GM12875 (cell line): ENCODE measurements at regions not wholly inside any gene's neighbourhood (a gene's known extent, or its start where the extent isn't known, plus 50 kb on each side); places are given as distances from the start of the nearest gene placed in this dataset.
A peak's percentile ranks its signal among the peaks of the same experiment; 100 is the strongest.

ENCODE experiments used
- H3K4me3 ChIP-seq: one replicate; pipeline ENCODE4 v1.5.1; 2011; ENCODE audit warnings: low read depth, low read length, control low read depth
- TF ChIP-seq, protein P1 (sequence below): IDR thresholded peaks from 2 replicates; pipeline ENCODE4 v1.5.1; 2011; ENCODE audit warnings: low read depth, mild to moderate bottlenecking, control low read depth, inconsistent platforms, low read length, moderate library complexity, borderline replicate concordance; ENCODE audit not compliant: insufficient read depth

DNA sequence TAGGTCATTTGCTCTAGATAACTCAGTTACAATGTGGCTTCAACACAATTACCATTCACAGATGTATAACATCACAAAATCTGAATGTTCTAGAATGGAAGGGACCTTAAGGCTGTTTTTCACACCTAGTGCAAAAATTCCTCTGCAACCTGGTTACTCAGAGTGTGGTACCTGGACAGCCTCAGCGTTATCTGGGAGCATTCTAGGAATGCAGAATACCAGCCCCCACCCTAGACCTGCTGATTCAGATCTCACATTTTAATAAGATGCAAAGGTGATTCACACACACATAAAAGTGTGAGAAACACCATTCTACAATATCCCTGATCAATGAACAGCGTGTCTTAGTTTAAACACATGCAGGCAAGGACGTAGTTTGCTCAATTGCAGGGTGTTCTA is 233.1 kb downstream of the TDRD15 start:
- TF ChIP-seq, protein P1, sequence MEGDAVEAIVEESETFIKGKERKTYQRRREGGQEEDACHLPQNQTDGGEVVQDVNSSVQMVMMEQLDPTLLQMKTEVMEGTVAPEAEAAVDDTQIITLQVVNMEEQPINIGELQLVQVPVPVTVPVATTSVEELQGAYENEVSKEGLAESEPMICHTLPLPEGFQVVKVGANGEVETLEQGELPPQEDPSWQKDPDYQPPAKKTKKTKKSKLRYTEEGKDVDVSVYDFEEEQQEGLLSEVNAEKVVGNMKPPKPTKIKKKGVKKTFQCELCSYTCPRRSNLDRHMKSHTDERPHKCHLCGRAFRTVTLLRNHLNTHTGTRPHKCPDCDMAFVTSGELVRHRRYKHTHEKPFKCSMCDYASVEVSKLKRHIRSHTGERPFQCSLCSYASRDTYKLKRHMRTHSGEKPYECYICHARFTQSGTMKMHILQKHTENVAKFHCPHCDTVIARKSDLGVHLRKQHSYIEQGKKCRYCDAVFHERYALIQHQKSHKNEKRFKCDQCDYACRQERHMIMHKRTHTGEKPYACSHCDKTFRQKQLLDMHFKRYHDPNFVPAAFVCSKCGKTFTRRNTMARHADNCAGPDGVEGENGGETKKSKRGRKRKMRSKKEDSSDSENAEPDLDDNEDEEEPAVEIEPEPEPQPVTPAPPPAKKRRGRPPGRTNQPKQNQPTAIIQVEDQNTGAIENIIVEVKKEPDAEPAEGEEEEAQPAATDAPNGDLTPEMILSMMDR: no peak
- no peak overlapping the region for H3K4me3 ChIP-seq

DNA sequence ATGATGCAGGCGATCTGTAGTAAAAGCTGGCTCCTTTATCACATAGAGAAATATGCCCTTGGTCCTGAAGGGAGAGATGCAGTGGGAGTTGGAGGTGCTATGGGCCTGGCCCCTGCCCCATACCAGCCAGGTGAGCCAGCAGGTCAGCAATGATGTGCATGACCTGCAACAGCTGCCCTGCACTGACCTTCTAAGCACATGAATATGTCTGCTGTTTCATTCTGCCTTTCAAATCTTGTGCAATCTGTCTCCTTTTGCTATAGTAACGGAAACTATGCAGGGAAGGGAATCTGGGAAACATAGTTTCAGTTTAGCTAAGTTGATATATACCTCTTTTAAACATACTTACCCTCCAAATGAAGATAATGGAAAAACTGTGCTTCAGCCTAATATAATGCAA is 235.2 kb downstream of the TDRD15 start:
- TF ChIP-seq, protein P1: no peak
- no peak overlapping the region for H3K4me3 ChIP-seq

DNA sequence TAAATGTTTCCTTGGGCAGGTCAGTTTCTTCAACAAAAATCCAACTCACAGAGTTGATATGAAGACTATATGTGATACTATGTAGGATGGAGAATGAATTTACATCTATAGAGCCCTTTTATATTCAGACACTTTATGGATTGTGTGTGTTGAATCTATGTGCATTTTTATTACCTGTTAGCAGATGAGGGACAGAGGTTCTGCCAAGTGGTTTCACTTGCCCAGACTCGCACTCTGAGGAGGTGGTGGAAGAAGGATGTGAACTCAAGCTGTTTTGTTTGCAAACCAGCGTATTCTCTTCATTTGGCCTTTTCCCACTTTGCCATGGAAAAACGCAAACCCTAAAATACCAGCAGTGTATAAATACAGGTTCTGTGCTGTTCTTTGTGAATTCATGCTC is 237.6 kb downstream of the TDRD15 start:
- no peak overlapping the region for H3K4me3 ChIP-seq
- TF ChIP-seq, protein P1: no peak

DNA sequence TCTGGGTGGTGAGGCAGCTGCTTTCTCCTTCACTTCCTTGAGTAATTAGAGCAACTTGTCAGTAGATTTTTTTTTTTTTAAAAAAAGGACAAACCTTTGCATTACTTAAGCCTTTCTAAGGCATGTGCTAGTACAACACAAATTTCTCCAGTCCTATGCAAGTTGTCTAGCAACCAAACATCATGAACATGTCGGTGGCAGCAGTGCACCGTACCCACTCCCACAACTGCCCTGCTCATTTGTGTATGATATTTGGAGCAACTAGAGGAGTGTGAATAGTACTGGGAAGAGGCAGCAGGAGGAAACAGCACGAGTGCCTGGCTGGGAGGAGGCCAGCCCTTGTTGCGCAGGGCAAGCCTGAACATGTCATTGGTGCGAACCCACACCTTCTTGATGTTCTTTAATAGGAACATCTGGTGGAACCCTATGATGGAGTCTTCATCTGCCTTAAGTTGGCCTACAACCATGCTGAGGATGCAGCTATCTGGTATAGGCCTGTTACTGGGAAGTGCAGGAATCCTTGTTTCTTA is 238.3 kb downstream of the TDRD15 start:
- H3K4me3 ChIP-seq: no peak overlapping the region
- TF ChIP-seq, protein P1: no peak

DNA sequence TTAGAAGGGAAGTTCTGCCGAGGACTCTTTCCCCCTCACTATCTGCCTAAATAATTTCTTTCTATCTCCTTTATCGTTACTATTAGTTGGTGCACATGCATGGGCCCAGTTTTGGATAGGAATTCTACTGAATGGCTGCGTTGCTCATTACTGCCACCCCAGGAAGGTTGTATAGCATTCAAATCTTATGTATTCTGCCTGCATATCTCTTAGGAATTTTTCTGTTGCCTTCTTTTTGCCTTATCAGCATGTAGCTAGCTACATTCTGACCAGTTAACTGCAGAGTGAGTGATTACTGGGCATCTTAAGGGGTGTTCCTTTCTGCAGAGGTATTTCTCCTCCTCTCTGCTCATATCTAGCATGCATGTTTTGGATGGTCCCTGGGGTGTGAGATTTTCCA is 239.6 kb downstream of the TDRD15 start:
- TF ChIP-seq, protein P1: peak; percentile 6; the same call in 1 of the 2 replicates
- H3K4me3 ChIP-seq: no peak overlapping the region

DNA sequence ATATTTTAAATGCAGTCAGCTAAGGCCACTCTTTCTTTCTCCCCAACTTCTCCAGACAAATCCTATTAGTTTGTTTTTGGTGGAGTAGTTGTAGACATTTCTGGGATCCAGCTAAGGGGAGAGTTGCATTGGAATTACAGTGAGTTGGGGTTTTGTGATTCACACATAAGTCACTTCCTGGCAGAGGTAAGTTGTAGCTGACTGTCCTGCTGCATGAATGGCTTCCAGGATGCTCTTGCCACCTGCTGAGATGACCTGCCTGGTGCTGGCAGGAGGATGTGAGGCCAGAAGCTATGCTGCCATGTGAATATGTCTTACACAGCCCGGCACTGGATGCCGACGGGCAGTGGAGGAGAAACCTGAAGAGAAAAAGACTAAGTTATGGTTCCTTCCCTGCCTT is 243.7 kb downstream of the TDRD15 start:
- TF ChIP-seq, protein P1: no peak

DNA sequence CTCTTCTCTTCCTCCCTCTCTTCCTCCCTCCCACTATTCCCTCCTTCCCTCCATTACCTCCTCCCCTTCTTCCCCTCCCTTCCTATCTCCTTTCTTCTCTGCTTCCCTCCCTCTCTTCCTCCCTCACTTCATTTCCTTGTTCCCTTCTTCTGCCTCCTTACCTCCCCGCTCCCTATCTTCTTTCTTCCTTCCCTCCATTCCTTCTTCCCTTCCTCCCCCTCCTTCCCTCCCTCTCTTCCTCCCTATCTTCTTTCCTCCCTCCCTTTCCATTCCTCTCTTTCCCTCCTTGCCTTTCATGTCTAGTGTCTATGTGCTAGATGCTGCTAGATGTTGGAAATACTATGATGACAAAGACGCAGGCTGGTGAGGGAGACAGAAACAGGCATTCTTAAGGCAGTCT is 246.0 kb downstream of the TDRD15 start:
- no peak overlapping the region for H3K4me3 ChIP-seq
- TF ChIP-seq, protein P1: no peak

More for the DNA sequence above, 243.7 kb downstream of the TDRD15 start:
- H3K4me3 ChIP-seq: no peak overlapping the region
